GM12892 (cell line): ENCODE measurements at regions not wholly inside any gene's neighbourhood (a gene's known extent, or its start where the extent isn't known, plus 50 kb on each side); places are given as distances from the start of the nearest gene placed in this dataset.

Experiments used
- POLR2A ChIP-seq: IDR thresholded peaks from 2 replicates; pipeline ENCODE4 v1.6.1; 2011; ENCODE audit warnings: low read depth, low read length, control low read depth
- POLR2AphosphoS5 ChIP-seq: IDR thresholded peaks from 2 replicates; pipeline ENCODE4 v1.6.1; 2011; ENCODE audit warnings: low read depth, low read length, control low read depth
- TAF1 ChIP-seq: IDR thresholded peaks from 2 replicates; pipeline ENCODE4 v1.6.1; 2011; ENCODE audit warnings: low read depth, mild to moderate bottlenecking, control low read depth, low read length, borderline replicate concordance

GRCh38 chr10:128971374-128972035 is 495.5 kb upstream of the MGMT start:
- TF ChIP-seq POLR2A (no peak), POLR2AphosphoS5 (no peak), TAF1 (no peak)
